ENCODE measurements at regions not wholly inside any gene's neighbourhood (a gene's known extent, or its start where the extent isn't known, plus 50 kb on each side); places are given as distances from the start of the nearest gene placed in this dataset.
A peak's percentile ranks its signal among the peaks of the same experiment; 100 is the strongest.

DNA sequence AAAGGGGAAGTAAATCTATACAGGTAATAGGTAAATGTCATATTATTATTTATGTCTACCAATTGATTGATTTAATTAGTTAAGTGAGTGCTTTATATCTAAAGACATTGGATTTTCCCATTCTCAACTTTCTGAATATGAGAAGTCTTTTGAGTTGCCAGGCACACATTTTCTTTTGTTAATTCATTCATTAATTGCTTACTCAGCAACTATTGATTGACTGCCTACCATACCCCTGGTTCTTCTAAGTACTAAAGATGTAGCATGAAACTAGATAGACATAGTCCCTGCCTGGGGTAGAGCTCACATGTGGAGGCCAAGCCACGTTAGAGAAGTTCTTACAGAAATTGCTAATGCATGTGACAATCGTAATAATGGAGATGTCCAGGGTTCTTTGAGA lies 253.1 kb upstream of the LYZL1 start:
- in situ Hi-C loops (cut with HindIII; ENCODE audit: low sequenced_read_pairs): no loop called here
- no peak for DNase-seq (ENCODE audit: low read depth, low spot score)
- H3K4me3 ChIP-seq (ENCODE audit: low read depth, low read length): no peak overlapping the region
- TF ChIP-seq, protein P1, sequence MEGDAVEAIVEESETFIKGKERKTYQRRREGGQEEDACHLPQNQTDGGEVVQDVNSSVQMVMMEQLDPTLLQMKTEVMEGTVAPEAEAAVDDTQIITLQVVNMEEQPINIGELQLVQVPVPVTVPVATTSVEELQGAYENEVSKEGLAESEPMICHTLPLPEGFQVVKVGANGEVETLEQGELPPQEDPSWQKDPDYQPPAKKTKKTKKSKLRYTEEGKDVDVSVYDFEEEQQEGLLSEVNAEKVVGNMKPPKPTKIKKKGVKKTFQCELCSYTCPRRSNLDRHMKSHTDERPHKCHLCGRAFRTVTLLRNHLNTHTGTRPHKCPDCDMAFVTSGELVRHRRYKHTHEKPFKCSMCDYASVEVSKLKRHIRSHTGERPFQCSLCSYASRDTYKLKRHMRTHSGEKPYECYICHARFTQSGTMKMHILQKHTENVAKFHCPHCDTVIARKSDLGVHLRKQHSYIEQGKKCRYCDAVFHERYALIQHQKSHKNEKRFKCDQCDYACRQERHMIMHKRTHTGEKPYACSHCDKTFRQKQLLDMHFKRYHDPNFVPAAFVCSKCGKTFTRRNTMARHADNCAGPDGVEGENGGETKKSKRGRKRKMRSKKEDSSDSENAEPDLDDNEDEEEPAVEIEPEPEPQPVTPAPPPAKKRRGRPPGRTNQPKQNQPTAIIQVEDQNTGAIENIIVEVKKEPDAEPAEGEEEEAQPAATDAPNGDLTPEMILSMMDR (IDR thresholded peaks at IDR 0.05; ENCODE audit: low read depth, low read length): no peak

DNA sequence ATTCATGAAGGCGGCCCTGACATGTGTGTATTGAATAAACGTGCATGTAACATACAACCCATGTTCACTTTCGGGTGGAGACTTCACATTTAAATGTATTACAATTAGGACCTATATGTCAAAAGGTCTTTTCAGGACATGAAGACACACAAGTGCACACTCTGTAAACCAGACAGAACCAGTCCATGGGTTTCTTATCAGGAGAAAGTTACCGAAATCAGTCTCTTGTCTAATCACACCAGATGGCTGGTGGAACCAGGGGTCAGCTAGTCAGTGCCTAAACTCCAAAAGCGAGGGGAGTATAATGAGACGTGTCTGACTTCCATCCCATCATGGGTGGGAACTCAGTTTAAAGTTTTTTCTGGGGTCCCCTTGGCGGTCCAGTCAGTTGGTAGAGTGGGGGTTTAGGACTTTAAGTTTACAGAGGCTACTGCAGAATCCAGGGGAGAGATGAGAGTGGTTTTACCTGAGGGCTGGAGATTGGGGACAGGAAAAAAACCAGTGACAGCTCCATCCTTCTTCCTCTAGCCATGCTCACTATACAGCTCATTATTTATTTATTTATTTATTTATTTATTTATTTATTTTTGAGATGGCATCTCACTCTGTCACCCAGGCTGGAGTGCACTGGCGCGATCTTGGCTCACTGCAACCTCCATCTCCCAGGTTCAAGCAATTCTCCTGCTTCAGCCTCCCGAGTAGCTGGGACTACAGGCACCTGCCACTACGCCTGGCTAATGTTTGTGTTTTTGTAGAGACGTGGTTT lies 251.3 kb upstream of the LYZL1 start:
- DNase-seq (ENCODE audit: low read depth, low spot score): no peak
- no peak overlapping the region for H3K4me3 ChIP-seq (ENCODE audit: low read depth, low read length)
- TF ChIP-seq, protein P1 (IDR thresholded peaks at IDR 0.05; ENCODE audit: low read depth, low read length): no peak
- in situ Hi-C loops (cut with HindIII; ENCODE audit: low sequenced_read_pairs): no loop called here

DNA sequence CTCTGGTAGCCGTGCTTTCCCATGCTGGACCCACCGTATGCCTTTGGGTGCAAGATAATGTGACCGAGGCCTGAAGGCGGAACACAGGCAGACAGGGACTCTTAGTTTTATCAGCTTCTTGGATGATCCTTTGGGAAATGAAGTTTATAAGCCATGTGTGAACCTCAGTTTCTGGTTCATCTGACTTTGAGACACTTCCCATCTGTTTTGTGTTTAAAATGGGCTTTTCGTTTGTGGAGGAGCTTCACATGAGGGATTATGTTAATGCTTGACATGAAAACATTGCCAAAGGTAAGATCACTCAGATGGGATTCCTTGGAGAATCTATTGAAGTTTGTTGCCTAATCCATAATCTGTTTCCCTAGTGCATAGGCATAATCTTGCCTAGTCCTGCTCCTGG lies 249.8 kb upstream of the LYZL1 start:
- in situ Hi-C loops (cut with HindIII; ENCODE audit: low sequenced_read_pairs): no loop called here
- DNase-seq (ENCODE audit: low read depth, low spot score): no peak
- H3K4me3 ChIP-seq (ENCODE audit: low read depth, low read length): no peak overlapping the region

DNA sequence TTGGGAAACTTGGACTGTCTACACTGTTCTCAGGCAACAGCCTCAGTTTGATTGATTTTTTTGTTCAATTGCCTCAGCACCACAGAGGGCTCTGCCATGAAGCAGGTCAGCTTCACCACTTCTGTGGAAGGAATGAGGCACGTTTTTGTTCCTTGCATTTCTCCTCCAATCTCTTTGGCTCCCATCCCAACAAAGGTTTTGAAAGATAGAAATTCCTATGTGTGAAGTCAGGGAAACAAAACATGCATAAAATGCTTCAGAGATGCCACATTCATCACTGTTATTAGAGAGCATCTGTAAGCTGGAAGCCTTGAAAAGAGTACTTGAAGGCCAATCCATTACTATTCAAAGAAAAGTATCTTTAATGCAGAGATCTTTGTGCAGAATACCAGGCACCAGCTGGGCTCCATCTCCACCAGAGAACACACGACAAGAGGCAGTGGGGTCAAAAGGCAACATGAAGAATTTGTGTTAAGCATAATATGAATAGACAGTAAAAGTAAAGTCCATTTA lies 249.1 kb upstream of the LYZL1 start:
- in situ Hi-C loops (cut with HindIII; ENCODE audit: low sequenced_read_pairs): no loop called here
- TF ChIP-seq, protein P1 (IDR thresholded peaks at IDR 0.05; ENCODE audit: low read depth, low read length): no peak
- no peak overlapping the region for H3K4me3 ChIP-seq (ENCODE audit: low read depth, low read length)
- peak; percentile 75 for DNase-seq (ENCODE audit: low read depth, low spot score)

More for the DNA sequence above, 249.8 kb upstream of the LYZL1 start:
- TF ChIP-seq, protein P1 (IDR thresholded peaks at IDR 0.05; ENCODE audit: low read depth, low read length): no peak

DNA sequence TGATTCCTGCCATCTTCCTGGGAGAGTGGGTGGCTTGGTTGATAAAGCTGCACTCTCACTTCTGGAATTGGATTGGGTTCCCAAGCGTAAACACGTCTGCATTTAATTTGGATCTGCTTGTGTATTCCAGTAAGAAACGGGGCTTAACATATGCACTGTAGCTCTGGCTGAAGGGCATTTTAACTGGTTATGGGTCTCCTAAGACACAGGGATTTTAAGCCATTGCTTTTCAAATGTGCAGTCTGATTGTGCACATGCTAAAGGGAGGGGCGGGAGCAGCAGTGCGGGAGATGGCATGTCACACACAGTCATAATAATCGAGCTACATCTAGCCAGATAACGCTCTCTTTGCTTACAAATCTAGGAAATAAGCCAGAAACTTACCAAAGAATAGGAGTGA lies 247.3 kb upstream of the LYZL1 start:
- H3K4me3 ChIP-seq (ENCODE audit: low read depth, low read length): no peak overlapping the region
- no peak for DNase-seq (ENCODE audit: low read depth, low spot score)
- in situ Hi-C loops (cut with HindIII; ENCODE audit: low sequenced_read_pairs): no loop called here
- TF ChIP-seq, protein P1 (IDR thresholded peaks at IDR 0.05; ENCODE audit: low read depth, low read length): no peak

DNA sequence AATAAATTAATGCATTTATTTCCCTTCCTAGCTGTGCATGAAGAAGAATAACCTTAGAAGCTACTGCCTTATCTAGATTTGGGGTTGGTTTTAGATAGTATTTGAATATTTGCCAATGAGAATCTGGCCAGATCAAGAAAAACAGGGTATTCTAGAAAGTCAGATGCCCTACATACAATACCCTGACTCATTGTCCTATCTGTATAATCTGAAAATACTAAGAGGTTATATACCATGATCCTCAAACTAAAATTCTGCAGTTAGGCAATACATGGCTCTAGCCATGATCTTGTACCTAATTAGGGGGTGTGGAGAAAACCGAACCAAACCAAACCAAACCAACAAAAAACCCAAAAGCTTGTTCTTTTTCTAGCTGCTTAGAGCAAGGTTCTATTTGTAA lies 240.4 kb upstream of the LYZL1 start:
- DNase-seq (ENCODE audit: low read depth, low spot score): no peak
- H3K4me3 ChIP-seq (ENCODE audit: low read depth, low read length): no peak overlapping the region
- in situ Hi-C loops (cut with HindIII; ENCODE audit: low sequenced_read_pairs): no loop called here
- TF ChIP-seq, protein P1 (IDR thresholded peaks at IDR 0.05; ENCODE audit: low read depth, low read length): no peak
